DOHH2 (cell line): ENCODE measurements at regions not wholly inside any gene's neighbourhood (a gene's known extent, or its start where the extent isn't known, plus 50 kb on each side); places are given as distances from the start of the nearest gene placed in this dataset.

Source experiments
- EZH2phosphoT487 ChIP-seq: fragments of 200-600 bp; sonication (generic); IDR thresholded peaks from 2 replicates; pipeline ENCODE4 v1.6.1; 2017; ENCODE audit warnings: borderline replicate concordance, mild to moderate bottlenecking, antibody characterized with exemption, low read length, moderate library complexity, mixed read lengths
- TF ChIP-seq, protein P1 (sequence below): fragments of 200-600 bp; sonication (generic); IDR thresholded peaks from one replicate; pipeline ENCODE4 v1.5.1; 2014; ENCODE audit warnings: antibody characterized with exemption, mild to moderate bottlenecking, low read depth, low read length; ENCODE audit not compliant: poor library complexity, severe bottlenecking

DNA sequence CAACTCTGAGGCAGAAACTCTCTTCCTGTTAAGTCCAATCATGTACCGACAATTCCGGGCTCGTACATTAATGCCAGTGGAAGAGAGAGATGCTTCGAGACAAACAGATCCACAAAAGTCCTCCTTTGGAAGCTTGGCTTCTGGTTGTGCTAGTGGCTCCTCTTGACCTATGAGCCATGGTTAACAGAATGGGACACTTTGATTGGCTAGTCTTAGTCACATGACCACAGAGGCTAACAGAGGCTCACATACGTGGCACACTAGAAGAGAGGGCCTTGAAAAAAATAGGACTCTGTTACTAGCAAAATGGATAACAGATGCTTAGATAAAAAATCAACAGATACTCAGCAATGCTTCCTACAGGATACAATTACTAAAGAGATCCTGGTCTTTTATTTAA is 1211.9 kb upstream of the GYPC start:
- TF ChIP-seq, protein P1, sequence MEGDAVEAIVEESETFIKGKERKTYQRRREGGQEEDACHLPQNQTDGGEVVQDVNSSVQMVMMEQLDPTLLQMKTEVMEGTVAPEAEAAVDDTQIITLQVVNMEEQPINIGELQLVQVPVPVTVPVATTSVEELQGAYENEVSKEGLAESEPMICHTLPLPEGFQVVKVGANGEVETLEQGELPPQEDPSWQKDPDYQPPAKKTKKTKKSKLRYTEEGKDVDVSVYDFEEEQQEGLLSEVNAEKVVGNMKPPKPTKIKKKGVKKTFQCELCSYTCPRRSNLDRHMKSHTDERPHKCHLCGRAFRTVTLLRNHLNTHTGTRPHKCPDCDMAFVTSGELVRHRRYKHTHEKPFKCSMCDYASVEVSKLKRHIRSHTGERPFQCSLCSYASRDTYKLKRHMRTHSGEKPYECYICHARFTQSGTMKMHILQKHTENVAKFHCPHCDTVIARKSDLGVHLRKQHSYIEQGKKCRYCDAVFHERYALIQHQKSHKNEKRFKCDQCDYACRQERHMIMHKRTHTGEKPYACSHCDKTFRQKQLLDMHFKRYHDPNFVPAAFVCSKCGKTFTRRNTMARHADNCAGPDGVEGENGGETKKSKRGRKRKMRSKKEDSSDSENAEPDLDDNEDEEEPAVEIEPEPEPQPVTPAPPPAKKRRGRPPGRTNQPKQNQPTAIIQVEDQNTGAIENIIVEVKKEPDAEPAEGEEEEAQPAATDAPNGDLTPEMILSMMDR: no peak
- TF ChIP-seq EZH2phosphoT487: no peak
